Tibial nerve (tissue), 4 donors: ENCODE measurements at regions not wholly inside any gene's neighbourhood (a gene's known extent, or its start where the extent isn't known, plus 50 kb on each side); places are given as distances from the start of the nearest gene placed in this dataset.

Experiments used
- CTCF ChIP-seq, 5 experiments: fragments of 200-600 bp in 3 of 5; fragments of 450-650 bp in 2 of 5; sonication (generic) in 3 of 5; IDR thresholded peaks; one replicate each; pipeline ENCODE4 v1.5.1; 2016 to 2019; ENCODE audit warnings: antibody characterized with exemption in 5 of 5, mild to moderate bottlenecking in 3 of 5, moderate library complexity in 2 of 5
- EP300 ChIP-seq, 2 donors: sonication (generic); formaldehyde crosslinking; IDR thresholded peaks; one replicate each; pipeline ENCODE4 v1.6.1; 2017; ENCODE audit warnings: antibody characterized with exemption in 2 of 2, mild to moderate bottlenecking in 1 of 2
- POLR2A ChIP-seq, 2 donors: fragments of 450-650 bp; IDR thresholded peaks; one replicate each; pipeline ENCODE4 v1.6.1; 2017; ENCODE audit warnings: antibody characterized with exemption in 2 of 2, mild to moderate bottlenecking in 2 of 2, moderate library complexity in 2 of 2

- no peak for TF ChIP-seq CTCF (IDR thresholded peaks at IDR 0.05)
- no peak for TF ChIP-seq POLR2A (IDR thresholded peaks at IDR 0.05)
- no peak for TF ChIP-seq EP300 (IDR thresholded peaks at IDR 0.05)
Measured at GRCh38 chr2:47721296-47721695, 61.6 kb upstream of the MSH6 start.
